Activated CD4-positive, alpha-beta memory T cell treated with anti-CD3 and anti-CD28 coated beads, Interleukin-2, amount 10 ng/mL, durations not matched to agents 7 days and 5 days (primary cell): ENCODE measurements at regions not wholly inside any gene's neighbourhood (a gene's known extent, or its start where the extent isn't known, plus 50 kb on each side); places are given as distances from the start of the nearest gene placed in this dataset.

Experiments used
- CTCF ChIA-PET: fragments of 350-600 bp; sonication (Branson Sonifier 250); formaldehyde crosslinking; loops from one replicate; lab custom pipeline; 2021; ENCODE audit warnings: antibody characterized with exemption, inconsistent platforms; lab: Charles Lee
- POLR2A ChIA-PET: fragments of 350-600 bp; sonication (Branson Sonifier 250); formaldehyde crosslinking; loops from one replicate; lab custom pipeline; 2021; ENCODE audit warnings: antibody characterized with exemption; lab: Charles Lee
- DNase-seq: peaks from one replicate; pipeline ENCODE4 v3.0.0-alpha.2; 2020
- H3K27ac Mint-ChIP-seq: one replicate; pipeline ENCODE4 v1.8.0; 2021; ENCODE audit warnings: mild to moderate bottlenecking, mixed read lengths
- H3K27me3 Mint-ChIP-seq: one replicate; pipeline ENCODE4 v1.8.0; 2021; ENCODE audit warnings: mixed read lengths
- H3K36me3 Mint-ChIP-seq: one replicate; pipeline ENCODE4 v1.8.0; 2021; ENCODE audit warnings: low read depth, mixed read lengths
- H3K4me1 Mint-ChIP-seq: one replicate; pipeline ENCODE4 v1.8.0; 2021; ENCODE audit warnings: mixed read lengths
- H3K4me3 Mint-ChIP-seq: one replicate; pipeline ENCODE4 v1.8.0; 2021; ENCODE audit warnings: mild to moderate bottlenecking, mixed read lengths
- H3K9me3 Mint-ChIP-seq: one replicate; pipeline ENCODE4 v1.8.0; 2021; ENCODE audit warnings: mixed read lengths

- Mint-ChIP-seq H3K27ac (no peak overlapping the region), H3K4me1 (no peaks in the 10 kb centered on the region), H3K4me3 (no peak overlapping the region), H3K9me3 (no peaks in the 10 kb centered on the region), H3K36me3 (no peaks in the 10 kb centered on the region), H3K27me3 (peaks cover 6% of the 10 kb centered on the region)
- DNase-seq, result no peak
- ChIA-PET POLR2A (no interaction called here), CTCF (no interaction called here)
These were observed 55.3 kb upstream of the SETBP1 start for GRCh38 chr18:44625386-44625785.

DNA sequence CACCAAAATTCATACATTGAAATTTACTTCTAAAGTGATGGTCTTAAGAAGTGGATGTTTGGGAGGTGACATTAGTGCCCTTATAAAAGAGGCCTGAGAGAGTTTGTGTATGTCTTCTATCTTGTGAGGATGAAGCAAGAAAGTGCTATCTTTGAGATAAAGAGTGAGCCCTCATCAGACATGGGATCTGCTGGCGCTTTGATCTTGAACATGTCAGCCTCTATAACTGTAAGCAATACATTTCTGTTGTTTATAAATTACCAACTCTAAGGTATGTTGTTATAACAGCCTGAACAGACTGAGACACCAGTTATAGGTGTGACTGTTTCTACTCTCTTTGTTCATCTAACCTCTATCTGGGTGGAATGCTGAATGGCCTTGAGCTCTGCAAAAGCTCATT lies 54.5 kb upstream of the SETBP1 start:
- POLR2A ChIA-PET, result no interaction called here
- no peaks in the 10 kb centered on the region for H3K9me3 Mint-ChIP-seq
- H3K27me3 Mint-ChIP-seq, result peaks cover 3% of the 10 kb centered on the region

DNA sequence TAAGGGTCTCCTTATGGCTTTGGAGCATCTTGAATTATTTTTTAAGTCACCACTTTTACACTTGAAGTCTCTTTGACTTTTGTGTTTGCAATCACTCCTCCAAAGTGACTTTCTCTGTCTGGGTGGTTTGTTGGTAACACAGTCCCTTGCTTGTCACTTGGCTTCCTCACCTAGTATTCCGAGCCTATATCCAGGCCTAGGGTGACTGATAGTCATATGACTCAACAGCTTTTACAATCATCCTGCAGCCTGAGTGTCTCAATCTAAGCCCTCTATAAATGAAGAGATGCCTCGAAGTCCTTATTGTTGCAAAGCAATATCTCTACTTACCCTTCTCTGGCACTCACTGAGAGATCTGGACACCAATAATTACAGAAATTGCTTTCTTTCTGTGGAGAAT lies 53.9 kb upstream of the SETBP1 start:
- peaks cover 2% of the 10 kb centered on the region for H3K27me3 Mint-ChIP-seq
- no peak overlapping the region for H3K4me3 Mint-ChIP-seq
- ChIA-PET CTCF (no interaction called here), POLR2A (no interaction called here)
- no peaks in the 10 kb centered on the region for H3K36me3 Mint-ChIP-seq
- H3K9me3 Mint-ChIP-seq, result no peaks in the 10 kb centered on the region
- no peak overlapping the region for H3K27ac Mint-ChIP-seq
- H3K4me1 Mint-ChIP-seq, result no peaks in the 10 kb centered on the region
- no peak for DNase-seq

More for the DNA sequence above, 54.5 kb upstream of the SETBP1 start:
- no peak overlapping the region for H3K27ac Mint-ChIP-seq
- H3K4me3 Mint-ChIP-seq, result no peak overlapping the region
- no peaks in the 10 kb centered on the region for H3K36me3 Mint-ChIP-seq
- DNase-seq, result no peak
- H3K4me1 Mint-ChIP-seq, result no peaks in the 10 kb centered on the region
- CTCF ChIA-PET, result no interaction called here

- Mint-ChIP-seq H3K36me3 (no peaks in the 10 kb centered on the region), H3K9me3 (no peaks in the 10 kb centered on the region), H3K27ac (no peak overlapping the region), H3K27me3 (peaks cover 2% of the 10 kb centered on the region), H3K4me1 (no peaks in the 10 kb centered on the region), H3K4me3 (no peak overlapping the region)
- CTCF ChIA-PET, result no interaction called here
- POLR2A ChIA-PET, result no interaction called here
- DNase-seq, result no peak
These were observed 53.4 kb upstream of the SETBP1 start for GRCh38 chr18:44627280-44627679.

DNA sequence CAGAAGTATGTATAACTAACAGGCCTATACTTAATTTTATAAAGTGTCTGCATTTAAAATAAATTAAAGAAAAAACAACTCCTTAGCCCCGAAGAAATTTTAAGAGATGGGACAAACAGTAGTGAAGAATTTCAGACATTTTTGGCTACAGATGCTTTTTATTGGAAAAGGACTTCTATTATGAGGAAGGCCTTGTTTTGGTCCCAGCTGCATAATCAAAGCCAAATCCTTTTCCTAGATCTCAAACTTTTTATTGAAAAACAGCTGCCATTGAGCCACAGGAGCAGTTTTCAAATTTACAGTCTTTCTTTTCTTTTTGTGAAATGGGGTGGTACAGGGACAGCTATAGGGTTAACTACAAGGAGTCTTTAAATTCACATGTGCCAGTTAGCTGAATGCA lies 51.3 kb upstream of the SETBP1 start:
- POLR2A ChIA-PET, result no interaction called here

GRCh38 chr18:44630118-44630517 lies 50.6 kb upstream of the SETBP1 start:
- peaks cover 2% of the 10 kb centered on the region for H3K27me3 Mint-ChIP-seq
- DNase-seq, result no peak
- no peaks in the 10 kb centered on the region for H3K9me3 Mint-ChIP-seq
- ChIA-PET CTCF (interaction anchor here (1.5 kb wide), 1 partner anchor 49 kb away, joined by 3 read pairs; no protein-coding TSS in a partner anchor), POLR2A (no interaction called here)
- H3K4me3 Mint-ChIP-seq, result no peak overlapping the region
- H3K4me1 Mint-ChIP-seq, result no peaks in the 10 kb centered on the region
- no peaks in the 10 kb centered on the region for H3K36me3 Mint-ChIP-seq
- no peak overlapping the region for H3K27ac Mint-ChIP-seq

More for the DNA sequence above, 51.3 kb upstream of the SETBP1 start:
- H3K4me1 Mint-ChIP-seq, result no peaks in the 10 kb centered on the region
- no peak for DNase-seq
- no peak overlapping the region for H3K4me3 Mint-ChIP-seq
- H3K27ac Mint-ChIP-seq, result no peak overlapping the region
- no peaks in the 10 kb centered on the region for H3K36me3 Mint-ChIP-seq
- peaks cover 2% of the 10 kb centered on the region for H3K27me3 Mint-ChIP-seq
- no peaks in the 10 kb centered on the region for H3K9me3 Mint-ChIP-seq
- CTCF ChIA-PET, result interaction anchor here (1.5 kb wide), 1 partner anchor 49 kb away, joined by 3 read pairs; no protein-coding TSS in a partner anchor
